SK-N-SH treated with all-trans-retinoic acid at 6 μM for 48 hours (cell line): ENCODE measurements at regions not wholly inside any gene's neighbourhood (a gene's known extent, or its start where the extent isn't known, plus 50 kb on each side); places are given as distances from the start of the nearest gene placed in this dataset.

Experiments
- ATAC-seq: fragments of 200-7000 bp; cut with Tn5 transposase; 3 replicates; pipeline ENCODE4 v1.9.1; 2020; ENCODE audit warnings: mild to moderate bottlenecking, moderate library complexity
- ARNTL ChIP-seq: fragments of 450-650 bp; formaldehyde crosslinking; IDR thresholded peaks from 2 replicates; pipeline ENCODE4 v1.5.0; 2020; ENCODE audit warnings: low read depth, mild to moderate bottlenecking, moderate library complexity, borderline replicate concordance
- BACH2 ChIP-seq: fragments of 250-450 bp; sonication (Bioruptor Pico); IDR thresholded peaks from 2 replicates; pipeline ENCODE4 v1.9.0; 2021; ENCODE audit warnings: mild to moderate bottlenecking, borderline replicate concordance
- CREB5 ChIP-seq: fragments of 250-450 bp; sonication (Bioruptor Pico); IDR thresholded peaks from 2 replicates; pipeline ENCODE4 v1.5.1; 2020; ENCODE audit warnings: low read depth, mild to moderate bottlenecking, moderate library complexity
- CSDC2 ChIP-seq: fragments of 250-450 bp; sonication (Bioruptor Pico); IDR thresholded peaks from 2 replicates; pipeline ENCODE4 v1.5.0; 2020; ENCODE audit warnings: mild to moderate bottlenecking, moderate library complexity
- CSRNP3 ChIP-seq: fragments of 250-450 bp; sonication (Bioruptor Pico); IDR thresholded peaks from 2 replicates; pipeline ENCODE4 v1.5.1; 2021; ENCODE audit warnings: mild to moderate bottlenecking, moderate library complexity
- ESRRG ChIP-seq: fragments of 250-450 bp; sonication (Bioruptor Pico); IDR thresholded peaks from 2 replicates; pipeline ENCODE4 v1.6.1; 2021; ENCODE audit warnings: mild to moderate bottlenecking
- ISL1 ChIP-seq: fragments of 250-450 bp; sonication (Bioruptor Pico); IDR thresholded peaks from 2 replicates; pipeline ENCODE4 v2.1.2; 2022; ENCODE audit warnings: mild to moderate bottlenecking, moderate library complexity
- OSR1 ChIP-seq: fragments of 250-450 bp; sonication (Bioruptor Pico); IDR thresholded peaks from 2 replicates; pipeline ENCODE4 v1.8.0; 2022; ENCODE audit warnings: moderate library complexity, mild to moderate bottlenecking, inconsistent platforms
- POU6F1 ChIP-seq: fragments of 250-450 bp; sonication (Bioruptor Pico); IDR thresholded peaks from 2 replicates; pipeline ENCODE4 v1.8.0; 2021; ENCODE audit warnings: low read depth, mild to moderate bottlenecking, moderate library complexity, borderline replicate concordance
- PPARA ChIP-seq: fragments of 250-450 bp; sonication (Bioruptor Pico); IDR thresholded peaks from 2 replicates; pipeline ENCODE4 v1.5.0; 2020; ENCODE audit warnings: mild to moderate bottlenecking, borderline replicate concordance
- RARB ChIP-seq: fragments of 250-450 bp; sonication (Bioruptor Pico); IDR thresholded peaks from 2 replicates; pipeline ENCODE4 v1.8.0; 2021; ENCODE audit warnings: mild to moderate bottlenecking, moderate library complexity
- SNAI2 ChIP-seq: fragments of 250-450 bp; sonication (Bioruptor Pico); IDR thresholded peaks from 2 replicates; pipeline ENCODE4 v1.5.0; 2020; ENCODE audit warnings: mild to moderate bottlenecking, moderate library complexity
- TCF4 ChIP-seq: fragments of 250-450 bp; sonication (Bioruptor Pico); IDR thresholded peaks from 2 replicates; pipeline ENCODE4 v1.8.0; 2021; ENCODE audit warnings: mild to moderate bottlenecking, moderate library complexity, borderline replicate concordance
- TOX ChIP-seq: fragments of 250-450 bp; sonication (Bioruptor Pico); IDR thresholded peaks from 2 replicates; pipeline ENCODE4 v1.8.0; 2021; ENCODE audit warnings: mild to moderate bottlenecking, moderate library complexity, borderline replicate concordance
- TSHZ2 ChIP-seq: fragments of 250-450 bp; sonication (Bioruptor Pico); IDR thresholded peaks from 2 replicates; pipeline ENCODE4 v1.5.0; 2020; ENCODE audit warnings: mild to moderate bottlenecking, moderate library complexity
- ZC3H10 ChIP-seq: fragments of 250-450 bp; sonication (Bioruptor Pico); IDR thresholded peaks from 2 replicates; pipeline ENCODE4 v1.5.1; 2021; ENCODE audit warnings: mild to moderate bottlenecking, moderate library complexity
- ZFP3 ChIP-seq: fragments of 250-450 bp; sonication (Bioruptor Pico); IDR thresholded peaks from 2 replicates; pipeline ENCODE4 v1.5.0; 2020; ENCODE audit warnings: mild to moderate bottlenecking, moderate library complexity
- ZNF565 ChIP-seq: fragments of 450-650 bp; formaldehyde crosslinking; conservative IDR thresholded peaks from 2 replicates; pipeline ENCODE4 v1.5.0; 2020; ENCODE audit warnings: low read depth, mild to moderate bottlenecking, moderate library complexity
- ZNF8 ChIP-seq: fragments of 450-650 bp; formaldehyde crosslinking; IDR thresholded peaks from 2 replicates; pipeline ENCODE4 v1.5.0; 2020; ENCODE audit warnings: mild to moderate bottlenecking, moderate library complexity

GRCh38 chr10:4013651-4014121, 228.7 kb upstream of the KLF6 start:
- ATAC-seq: no peak
- TF ChIP-seq TOX (no peak), PPARA (CRISPR knock-in tag) (no peak), ZNF8 (no peak), ISL1 (no peak), OSR1 (CRISPR knock-in tag) (no peak), SNAI2 (CRISPR knock-in tag) (no peak), ARNTL (CRISPR knock-in tag) (no peak), TSHZ2 (CRISPR knock-in tag) (no peak), ZFP3 (no peak)
- TF ChIP-seq, all 23 proteins: peak for 0

GRCh38 chr10:4012848-4013247, 227.8 kb upstream of the KLF6 start:
- ATAC-seq: no peak

GRCh38 chr10:4011136-4011812, 226.3 kb upstream of the KLF6 start:
- TF ChIP-seq BACH2: no peak
- no peak for TF ChIP-seq CREB5 (CRISPR knock-in tag)
- no peak for TF ChIP-seq ZC3H10 (CRISPR knock-in tag)
- no peak for TF ChIP-seq CSRNP3 (CRISPR knock-in tag)
- no peak for TF ChIP-seq POU6F1 (CRISPR knock-in tag)
- TF ChIP-seq OSR1 (CRISPR knock-in tag): no peak
- no peak for TF ChIP-seq ISL1
- no peak for TF ChIP-seq PPARA (CRISPR knock-in tag)
- no peak for TF ChIP-seq ZFP3
- TF ChIP-seq ESRRG: no peak
- TF ChIP-seq RARB (CRISPR knock-in tag): no peak
- TF ChIP-seq ZNF565 (CRISPR knock-in tag): no peak
- no peak for ATAC-seq

More at GRCh38 chr10:4012848-4013247, 227.8 kb upstream of the KLF6 start:
- TF ChIP-seq CREB5 (CRISPR knock-in tag) (no peak), SNAI2 (CRISPR knock-in tag) (no peak), BACH2 (no peak), OSR1 (CRISPR knock-in tag) (no peak), ZNF8 (no peak), TCF4 (CRISPR knock-in tag) (no peak), CSDC2 (no peak)
- TF ChIP-seq, all 23 proteins: peak for 0
